ENCODE measurements at regions not wholly inside any gene's neighbourhood (a gene's known extent, or its start where the extent isn't known, plus 50 kb on each side); places are given as distances from the start of the nearest gene placed in this dataset.

DNA sequence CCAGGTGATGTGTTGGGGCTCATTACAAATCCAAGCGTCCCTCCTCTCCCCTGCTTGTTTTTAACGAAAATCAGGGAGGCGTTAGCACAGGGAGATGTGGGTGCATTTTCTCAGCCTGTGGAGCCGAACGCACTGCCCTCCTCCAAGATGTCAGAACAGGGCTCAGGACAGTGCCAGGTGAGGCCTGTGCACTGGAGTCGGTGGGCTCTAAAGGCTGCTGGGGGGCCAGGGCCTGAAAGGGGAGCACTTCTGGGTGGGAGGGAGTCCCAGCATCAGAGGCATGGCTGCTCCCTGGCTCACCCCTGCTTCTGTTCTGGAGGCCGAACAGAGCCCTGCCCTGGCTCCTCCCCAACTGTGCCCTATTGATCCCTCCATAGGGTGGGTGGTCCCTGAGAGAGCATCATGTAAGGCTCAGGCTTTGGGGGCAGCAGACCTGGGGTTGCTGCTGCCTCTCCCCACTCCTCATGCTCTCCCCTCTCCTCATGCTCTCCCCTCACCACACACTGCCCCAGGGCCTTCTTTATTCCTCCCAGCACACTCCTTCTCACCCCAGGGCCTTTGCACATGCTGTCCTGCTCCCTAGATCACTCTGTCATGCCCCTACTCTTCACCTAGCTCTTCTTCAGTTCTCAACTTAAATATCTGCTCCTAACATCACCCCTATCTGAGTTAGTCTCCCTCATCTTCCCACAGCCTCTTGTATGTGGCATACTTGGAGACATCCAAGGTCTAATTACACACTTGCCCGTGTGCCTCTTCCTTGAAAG, 725.2 kb downstream of the PTPRU start:
- TF ChIP-seq, protein P1, sequence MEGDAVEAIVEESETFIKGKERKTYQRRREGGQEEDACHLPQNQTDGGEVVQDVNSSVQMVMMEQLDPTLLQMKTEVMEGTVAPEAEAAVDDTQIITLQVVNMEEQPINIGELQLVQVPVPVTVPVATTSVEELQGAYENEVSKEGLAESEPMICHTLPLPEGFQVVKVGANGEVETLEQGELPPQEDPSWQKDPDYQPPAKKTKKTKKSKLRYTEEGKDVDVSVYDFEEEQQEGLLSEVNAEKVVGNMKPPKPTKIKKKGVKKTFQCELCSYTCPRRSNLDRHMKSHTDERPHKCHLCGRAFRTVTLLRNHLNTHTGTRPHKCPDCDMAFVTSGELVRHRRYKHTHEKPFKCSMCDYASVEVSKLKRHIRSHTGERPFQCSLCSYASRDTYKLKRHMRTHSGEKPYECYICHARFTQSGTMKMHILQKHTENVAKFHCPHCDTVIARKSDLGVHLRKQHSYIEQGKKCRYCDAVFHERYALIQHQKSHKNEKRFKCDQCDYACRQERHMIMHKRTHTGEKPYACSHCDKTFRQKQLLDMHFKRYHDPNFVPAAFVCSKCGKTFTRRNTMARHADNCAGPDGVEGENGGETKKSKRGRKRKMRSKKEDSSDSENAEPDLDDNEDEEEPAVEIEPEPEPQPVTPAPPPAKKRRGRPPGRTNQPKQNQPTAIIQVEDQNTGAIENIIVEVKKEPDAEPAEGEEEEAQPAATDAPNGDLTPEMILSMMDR (IDR thresholded peaks at IDR 0.05): no peak
- no peak for TF ChIP-seq POLR2A (IDR thresholded peaks at IDR 0.05)
- H3K27me3 ChIP-seq: no peaks in the 10 kb centered on the region
- H3K4me1 ChIP-seq: no peaks in the 10 kb centered on the region
- no peaks in the 10 kb centered on the region for H3K36me3 ChIP-seq
- intact Hi-C loops (cut with DNase I): no loop called here
- WGBS, 2 donors: 77 to 79% methylated on average over 7 to 8 of the region's 8 CpGs
- no peak for DNase-seq
- H3K9me3 ChIP-seq: no peaks in the 10 kb centered on the region
- no peak overlapping the region for H3K4me3 ChIP-seq (replicated peaks in 1 of 3)
- no peak overlapping the region for H3K27ac ChIP-seq

DNA sequence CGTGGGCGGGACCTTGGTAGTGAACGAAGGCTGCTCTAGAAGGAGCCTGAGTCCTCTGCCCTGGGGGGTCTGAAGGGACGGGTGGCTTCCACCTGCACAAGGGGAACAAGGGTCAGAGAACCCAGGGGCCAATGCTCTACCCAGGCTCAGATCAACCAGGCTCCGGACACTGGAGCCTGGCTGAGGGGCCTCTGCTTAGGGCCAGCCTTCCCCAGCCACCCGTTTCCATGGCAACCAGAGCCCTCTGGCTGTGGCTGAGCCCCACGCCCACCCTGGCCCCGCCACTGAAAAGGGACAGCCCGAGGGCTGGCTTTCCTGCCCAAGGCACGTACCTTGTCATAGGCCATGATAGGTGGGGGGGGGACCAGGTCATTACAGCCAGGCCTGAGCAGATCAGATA, 724.6 kb downstream of the PTPRU start:
- no peaks in the 10 kb centered on the region for H3K9me3 ChIP-seq
- no peak overlapping the region for H3K4me3 ChIP-seq (replicated peaks in 1 of 3)
- H3K27me3 ChIP-seq: no peaks in the 10 kb centered on the region
- DNase-seq: no peak
- H3K36me3 ChIP-seq: no peaks in the 10 kb centered on the region
- 39 to 47% methylated on average over 9 to 10 of the region's 10 CpGs for WGBS, 2 donors
- intact Hi-C loops (cut with DNase I): no loop called here
- H3K4me1 ChIP-seq: no peaks in the 10 kb centered on the region
- TF ChIP-seq POLR2A (IDR thresholded peaks at IDR 0.05): no peak
- TF ChIP-seq, protein P1 (IDR thresholded peaks at IDR 0.05): no peak
- H3K27ac ChIP-seq: no peak overlapping the region

DNA sequence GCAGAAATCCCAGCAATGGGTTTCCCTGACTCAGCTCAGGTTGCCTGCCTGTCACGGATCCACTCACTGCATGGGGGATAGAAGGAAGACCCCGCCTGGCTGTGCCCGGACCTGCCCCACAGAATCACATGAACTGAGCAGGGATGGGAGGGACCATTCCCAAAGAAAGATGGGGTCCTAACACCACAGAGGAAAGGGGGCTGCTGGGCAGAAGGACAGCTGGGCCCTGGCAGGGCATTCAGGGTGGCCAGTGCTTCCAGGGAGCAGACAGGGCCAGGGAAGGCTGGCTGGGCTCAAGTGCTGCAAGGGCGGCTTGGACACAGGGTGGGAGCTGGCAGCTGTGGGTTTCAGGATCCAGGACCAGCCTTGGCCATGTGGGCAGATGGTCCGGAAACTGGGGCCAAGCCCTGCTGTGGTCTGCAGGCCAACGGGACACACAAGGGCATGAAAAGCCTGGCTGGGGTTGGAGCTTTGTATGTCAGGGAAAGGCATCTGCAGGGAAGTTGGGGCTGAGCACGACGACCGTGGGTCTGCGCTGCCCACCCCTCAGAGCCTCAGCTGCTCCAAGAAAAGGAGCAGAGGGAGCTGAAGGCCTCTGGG, 723.9 kb downstream of the PTPRU start:
- no peak overlapping the region for H3K27ac ChIP-seq
- WGBS, 2 donors: 78 to 81% methylated on average over 6 to 10 of the region's 10 CpGs

DNA sequence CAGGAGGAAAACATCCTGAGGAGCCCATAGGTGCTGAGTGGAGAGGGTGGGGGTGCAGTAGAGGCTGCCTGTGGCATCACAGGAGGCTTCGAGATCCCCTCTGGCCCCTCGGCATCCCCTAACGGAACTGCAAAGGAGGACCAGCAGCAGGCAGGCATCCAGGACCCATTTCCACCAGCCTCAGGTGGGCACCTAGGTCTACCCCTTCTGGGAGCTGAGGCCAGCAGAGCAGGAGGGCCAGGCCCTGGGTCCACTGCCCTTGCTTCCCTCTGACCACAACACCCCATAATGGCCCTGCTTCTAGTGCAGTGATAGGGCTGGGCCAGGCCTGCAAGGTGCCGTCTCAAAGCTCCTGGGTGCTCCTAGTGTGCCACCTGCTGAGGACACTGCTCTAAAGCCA, 723.0 kb downstream of the PTPRU start:
- no peaks in the 10 kb centered on the region for H3K27me3 ChIP-seq

More for the DNA sequence above, 723.9 kb downstream of the PTPRU start:
- Histone ChIP-seq H3K36me3 (no peaks in the 10 kb centered on the region), H3K27me3 (no peaks in the 10 kb centered on the region), H3K4me3 (replicated peaks in 1 of 3) (no peak overlapping the region), H3K9me3 (no peaks in the 10 kb centered on the region), H3K4me1 (no peaks in the 10 kb centered on the region)
- intact Hi-C loops (cut with DNase I): no loop called here
- TF ChIP-seq, protein P1 (IDR thresholded peaks at IDR 0.05): no peak
- no peak for TF ChIP-seq POLR2A (IDR thresholded peaks at IDR 0.05)
- no peak for DNase-seq

More for the DNA sequence above, 723.0 kb downstream of the PTPRU start:
- Histone ChIP-seq H3K4me3 (replicated peaks in 1 of 3) (no peak overlapping the region), H3K9me3 (no peaks in the 10 kb centered on the region), H3K4me1 (no peaks in the 10 kb centered on the region), H3K36me3 (no peaks in the 10 kb centered on the region), H3K27ac (no peak overlapping the region)
- 93 to 95% methylated on average over 3 to 4 of the region's 4 CpGs for WGBS, 2 donors
- no peak for DNase-seq
- intact Hi-C loops (cut with DNase I): no loop called here
- TF ChIP-seq, protein P1 (IDR thresholded peaks at IDR 0.05): no peak
- no peak for TF ChIP-seq POLR2A (IDR thresholded peaks at IDR 0.05)

Data from thyroid gland (tissue), 4 donors.